ENCODE measurements at regions not wholly inside any gene's neighbourhood (a gene's known extent, or its start where the extent isn't known, plus 50 kb on each side); places are given as distances from the start of the nearest gene placed in this dataset.
A peak's percentile ranks its signal among the peaks of the same experiment; 100 is the strongest.

- TF ChIP-seq ETV6 (conservative IDR thresholded peaks at IDR 0.05 in 1 of 2, IDR thresholded peaks at IDR 0.05 in 1 of 2; ENCODE audit: borderline replicate concordance in 1 of 2, low read depth in 1 of 2), result peak in 1 of 2 experiments; percentile 59; a peak in 1 of 4 replicates
- no peak for TF ChIP-seq STAT1 (conservative IDR thresholded peaks at IDR 0.05)
- no peak for TF ChIP-seq RB1 (IDR thresholded peaks at IDR 0.05; ENCODE audit: borderline replicate concordance)
- peak; percentile 83 for TF ChIP-seq IKZF1 (conservative IDR thresholded peaks at IDR 0.05)
- TF ChIP-seq BACH1 (IDR thresholded peaks at IDR 0.05; ENCODE audit: borderline replicate concordance), result peak; percentile 33; the same call in 1 of the 2 replicates
- TF ChIP-seq FOXM1 (IDR thresholded peaks at IDR 0.05; ENCODE audit: low read depth, low read length), result peak; percentile 57; the same call in 1 of the 2 replicates
- TF ChIP-seq JUND (IDR thresholded peaks at IDR 0.05; ENCODE audit: low read depth, low read length), result peak; percentile 22; the same call in 1 of the 2 replicates
- peak; percentile 92 to 94 for TF ChIP-seq BHLHE40 (IDR thresholded peaks at IDR 0.05; ENCODE audit: borderline replicate concordance in 1 of 2, low read depth in 2 of 2, low read length in 1 of 2)
- TF ChIP-seq NBN (IDR thresholded peaks at IDR 0.05), result peak; percentile 63; the same call in 1 of the 2 replicates
- no peak for TF ChIP-seq HDAC2 (IDR thresholded peaks at IDR 0.05)
- peak; percentile 73; the same call in 1 of the 2 replicates for TF ChIP-seq CHD2 (IDR thresholded peaks at IDR 0.05; ENCODE audit: borderline replicate concordance, low read depth, low read length)
These were observed 130.6 kb upstream of the CBLN2 start (continued) for GRCh38 chr18:72674710-72675109.

- BruUV-seq (replicated peaks), result no TSS peak
- in situ Hi-C loops (cut with MboI) (no loop called here), intact Hi-C loops (cut with micrococcal nuclease; ENCODE audit: unreplicated experiment) (loop anchor here (5.0 to 10.0 kb wide), 3 partner anchors 126 to 488 kb away; no protein-coding TSS in a partner anchor)
- H3K27me3 ChIP-seq (replicated peaks in 1 of 2; ENCODE audit: control insufficient read depth in 2 of 2, insufficient read depth in 2 of 2, low read length in 1 of 2), result no peaks in the 10 kb centered on the region
- H3K4me3 ChIP-seq, result no peak overlapping the region
- ATAC-seq, result no peak
- FAIRE-seq, result no peak
- no peak overlapping the region for H3K4me2 ChIP-seq (ENCODE audit: control insufficient read depth, insufficient read depth)
- H2AFZ ChIP-seq (ENCODE audit: control insufficient read depth, low read depth, low read length), result peak overlapping the region; percentile 57
- no peak for TF ChIP-seq ZNF592 (IDR thresholded peaks at IDR 0.05)
- TF ChIP-seq HSF1 (IDR thresholded peaks at IDR 0.05; ENCODE audit: low read depth, low read length), result no peak
- no peak for TF ChIP-seq TARDBP (IDR thresholded peaks at IDR 0.05; ENCODE audit: borderline replicate concordance)
- ChIA-PET POLR2A (no interaction called here), CTCF (interaction anchor here (0.6 to 3.5 kb wide), 19 partner anchors 9 to 1170 kb away, joined by 3 to 52 read pairs (median 4); partner anchors contain the start of gene CBLN2), SMC1A (ENCODE audit: uncharacterized antibody, unreplicated experiment) (interaction anchor here (0.7 to 4.6 kb wide), 6 partner anchors 10 to 822 kb away, joined by 3 to 39 read pairs (median 3); no protein-coding TSS in a partner anchor), RAD21 (ENCODE audit: unreplicated experiment) (interaction anchor here (0.5 to 3.2 kb wide), 5 partner anchors 9 to 402 kb away, joined by 3 to 36 read pairs (median 5); no protein-coding TSS in a partner anchor)
- peaks cover 24% of the 10 kb centered on the region for H3K4me1 ChIP-seq (ENCODE audit: control insufficient read depth, insufficient read depth, low read length)
- H4K20me1 ChIP-seq (ENCODE audit: control insufficient read depth, insufficient read depth), result no peaks in the 10 kb centered on the region
- no peak for DNase-seq (ENCODE audit: low read depth, low spot score)
- H3K36me3 ChIP-seq (ENCODE audit: control insufficient read depth in 2 of 2, insufficient read depth in 2 of 2, low read length in 1 of 2), result no peaks in the 10 kb centered on the region
- WGBS (ENCODE audit: insufficient coverage, insufficient replicate concordance, low lambda C conversion rate, missing lambda C conversion rate), result 46% methylated on average over 5 of the region's 5 CpGs
- no peak overlapping the region for H3K9ac ChIP-seq (ENCODE audit: control insufficient read depth, insufficient read depth, low read length)
- no peak overlapping the region; the same call in 1 of the 2 replicates for H3K27ac ChIP-seq (ENCODE audit: control insufficient read depth, insufficient read depth)
- H3K79me2 ChIP-seq (ENCODE audit: control insufficient read depth, insufficient read depth, low read length), result no peaks in the 10 kb centered on the region
- no peaks in the 10 kb centered on the region for H3K9me3 ChIP-seq (replicated peaks; ENCODE audit: control insufficient read depth, insufficient read depth, low read length)
These were observed 129.1 kb upstream of the CBLN2 start for GRCh38 chr18:72673242-72673641.
